Stimulated activated CD4-positive, alpha-beta T cell treated with anti-CD3 and anti-CD28 coated beads, Interleukin-2, amount 100 ng/mL, for 4 hours (primary cell): ENCODE measurements at regions not wholly inside any gene's neighbourhood (a gene's known extent, or its start where the extent isn't known, plus 50 kb on each side); places are given as distances from the start of the nearest gene placed in this dataset.

Experiments
- DNase-seq: peaks from one replicate; pipeline ENCODE4 v3.0.0-alpha.2; 2020; ENCODE audit warnings: low read depth

DNA sequence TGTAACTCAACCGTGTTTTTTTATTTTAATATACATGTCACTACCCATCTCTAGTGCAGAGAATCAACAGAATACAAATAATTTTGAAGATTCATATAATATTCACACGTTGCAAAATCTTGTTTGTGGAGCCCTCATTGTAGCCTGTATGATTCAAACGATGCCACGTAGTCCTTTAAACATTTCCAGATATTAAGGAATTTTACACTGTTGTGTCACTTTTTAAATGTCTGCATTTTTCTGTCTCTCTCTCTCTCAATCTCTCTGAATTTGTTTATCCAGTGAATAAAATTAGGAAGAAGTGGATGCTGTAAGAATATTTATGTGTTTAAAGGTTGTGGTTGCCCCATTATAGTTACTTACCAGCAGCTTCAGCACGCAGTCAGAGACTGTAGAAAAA lies 262.0 kb downstream of the PAX1 start:
- DNase-seq: no peak

DNA sequence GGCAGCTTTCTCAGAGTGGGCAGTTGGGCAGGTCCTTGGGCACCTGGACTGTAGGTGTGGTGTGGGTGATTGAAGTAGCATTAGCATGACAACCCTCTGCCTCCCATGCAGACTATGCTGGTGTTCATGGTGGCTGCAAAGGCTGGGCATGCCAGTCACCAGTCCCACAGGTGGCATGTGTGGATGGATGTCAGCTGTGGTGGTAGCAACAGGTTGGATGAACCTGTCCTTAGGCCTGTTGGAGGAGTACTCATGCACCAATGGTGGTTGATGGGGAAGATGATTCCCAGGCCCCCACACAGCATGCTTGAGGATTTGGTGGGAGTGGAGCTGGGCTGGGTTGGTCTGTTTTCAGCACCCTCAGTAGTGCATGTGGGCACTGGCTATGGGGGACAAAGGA lies 251.1 kb downstream of the PAX1 start:
- DNase-seq: no peak

DNA sequence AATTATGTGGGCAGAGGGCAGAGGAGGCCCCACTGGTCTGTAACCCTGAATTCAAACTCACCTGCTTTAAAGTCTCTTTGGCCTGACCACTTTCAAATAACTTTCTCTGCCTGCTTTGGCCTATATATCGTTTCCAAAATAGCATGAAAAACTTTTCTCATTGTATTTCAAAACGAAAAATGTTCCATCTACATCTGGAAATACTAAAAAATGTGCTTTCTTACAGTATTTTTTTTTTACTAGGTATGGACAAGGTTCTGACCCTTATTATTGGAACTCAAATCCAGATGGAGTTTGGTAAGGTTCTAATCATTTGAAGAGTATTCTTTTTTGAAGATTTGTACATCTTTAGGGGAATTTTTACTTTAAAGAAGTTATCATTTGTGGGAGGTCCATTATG lies 241.9 kb downstream of the PAX1 start:
- no peak for DNase-seq

- no peak for DNase-seq
Measured at GRCh38 chr20:21944227-21944626, 238.8 kb downstream of the PAX1 start.

- no peak for DNase-seq
Measured at GRCh38 chr20:21941941-21942805, 236.7 kb downstream of the PAX1 start.

GRCh38 chr20:21936720-21937380 lies 231.4 kb downstream of the PAX1 start:
- DNase-seq: no peak

- no peak for DNase-seq
Measured at GRCh38 chr20:21936261-21936660, 230.8 kb downstream of the PAX1 start.

DNA sequence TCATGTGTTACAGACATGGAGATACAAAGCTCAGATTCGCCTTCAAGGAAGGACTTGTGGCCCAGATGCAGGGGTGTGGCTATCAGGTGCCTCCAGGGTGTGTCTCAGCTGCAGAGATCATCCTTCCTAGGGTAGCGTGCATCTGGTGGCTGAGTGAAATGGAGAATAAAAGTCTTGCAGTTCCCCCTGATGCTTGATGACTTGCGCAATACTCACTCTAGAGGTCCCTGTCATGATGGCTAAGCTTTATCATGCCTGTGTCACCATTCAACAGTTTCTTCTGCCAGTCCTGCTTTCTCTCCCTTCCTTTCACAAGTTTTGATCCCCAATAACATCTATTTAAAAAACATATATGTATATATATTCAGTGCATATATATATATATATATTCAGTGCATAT lies 228.1 kb downstream of the PAX1 start:
- DNase-seq: no peak

DNA sequence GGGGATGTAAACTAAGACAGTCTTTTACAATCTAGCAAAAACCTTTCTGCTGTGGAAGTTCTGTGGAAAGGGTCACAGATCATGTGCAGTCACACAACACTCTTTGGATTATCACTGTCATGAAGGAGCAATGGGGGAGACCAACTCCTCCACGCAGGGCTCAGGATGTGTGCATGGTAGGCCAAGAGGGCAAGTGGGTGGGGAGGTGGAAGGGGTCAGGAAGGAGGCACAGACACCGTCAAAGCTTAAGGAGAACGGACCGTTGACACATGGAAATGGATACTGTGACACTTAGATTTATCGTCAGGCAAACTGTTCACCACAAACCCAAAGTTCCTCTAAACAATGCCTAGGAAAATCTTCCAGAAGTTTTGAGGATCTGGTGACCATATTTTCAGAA lies 215.8 kb downstream of the PAX1 start:
- DNase-seq: no peak

DNA sequence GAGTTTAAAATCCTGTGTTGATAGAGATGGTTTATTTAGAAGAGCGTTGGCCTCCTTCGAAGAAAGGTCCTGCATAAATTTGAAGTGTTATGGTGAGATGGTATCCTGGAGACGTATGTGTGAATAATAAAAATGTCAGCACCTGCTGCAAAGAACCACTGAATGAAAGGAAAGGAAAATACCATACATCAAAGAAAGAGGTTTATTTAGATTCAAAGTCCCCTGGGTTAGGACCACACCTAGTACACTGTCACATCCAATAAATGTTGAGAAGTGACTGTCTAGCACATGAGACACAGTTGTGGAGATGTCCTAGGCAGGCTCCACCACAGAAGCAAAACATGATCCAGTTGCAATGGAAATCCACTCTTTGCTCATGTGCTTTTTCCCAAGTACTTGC lies 214.7 kb downstream of the PAX1 start:
- DNase-seq: no peak

DNA sequence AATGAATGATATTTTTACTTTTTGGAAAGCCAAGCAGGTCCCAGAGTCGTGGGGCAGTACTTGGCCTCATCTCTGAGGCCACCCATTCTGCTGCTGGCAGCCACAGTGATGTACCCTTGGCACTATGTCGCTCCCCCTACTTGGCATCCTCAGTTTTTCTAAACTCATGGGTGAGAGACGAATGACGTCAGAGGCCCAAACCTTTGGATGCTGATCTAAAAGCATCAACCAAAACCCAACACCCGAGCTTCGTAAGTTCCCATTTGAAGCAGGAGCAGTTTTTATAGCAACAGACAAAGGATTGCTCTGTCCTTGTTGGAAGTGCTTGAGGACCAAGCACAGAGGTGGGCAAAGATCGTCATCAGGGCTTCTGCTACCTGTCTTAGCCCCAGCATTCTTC lies 212.9 kb downstream of the PAX1 start:
- no peak for DNase-seq

GRCh38 chr20:21902391-21902790 lies 196.9 kb downstream of the PAX1 start:
- DNase-seq: no peak

DNA sequence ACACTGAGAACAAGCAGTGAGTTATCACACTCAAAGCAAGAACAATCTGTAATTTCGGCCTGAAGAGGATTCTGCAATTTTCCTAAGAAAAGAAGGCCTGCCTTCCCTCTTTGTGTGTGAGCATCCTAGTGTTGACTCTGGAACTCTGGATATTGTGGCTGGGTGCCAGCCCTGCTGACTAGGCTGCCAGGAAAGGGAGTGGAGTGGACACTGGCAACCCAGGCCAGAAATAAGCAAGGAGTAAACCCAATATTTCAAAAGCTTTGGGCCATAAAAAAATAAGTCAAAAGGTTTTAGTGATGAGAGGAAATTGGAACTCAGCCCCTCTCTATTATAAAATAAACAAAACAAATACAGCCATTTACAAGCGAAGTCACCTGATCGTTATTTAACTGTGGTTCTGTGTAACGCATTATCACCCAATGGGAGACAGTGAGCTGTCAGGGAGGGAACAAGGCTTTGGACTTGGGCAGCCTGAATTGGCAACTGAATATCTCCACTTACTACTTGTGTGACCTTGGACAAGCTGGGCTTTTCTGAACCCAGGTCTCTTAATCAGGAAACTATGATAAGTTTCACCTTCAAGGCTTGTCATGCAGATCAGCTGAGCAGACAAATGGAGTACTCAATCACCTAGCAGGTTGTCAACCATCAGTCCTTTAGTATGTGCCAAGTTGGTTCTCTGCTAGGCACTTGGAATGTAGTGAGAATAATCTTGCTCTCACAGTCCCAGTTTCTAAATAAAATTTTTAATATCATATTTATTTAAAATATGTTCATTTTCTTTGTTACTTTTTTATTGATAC lies 196.2 kb downstream of the PAX1 start:
- no peak for DNase-seq

- DNase-seq: no peak
Measured at GRCh38 chr20:21900431-21900830, 195.0 kb downstream of the PAX1 start.

DNA sequence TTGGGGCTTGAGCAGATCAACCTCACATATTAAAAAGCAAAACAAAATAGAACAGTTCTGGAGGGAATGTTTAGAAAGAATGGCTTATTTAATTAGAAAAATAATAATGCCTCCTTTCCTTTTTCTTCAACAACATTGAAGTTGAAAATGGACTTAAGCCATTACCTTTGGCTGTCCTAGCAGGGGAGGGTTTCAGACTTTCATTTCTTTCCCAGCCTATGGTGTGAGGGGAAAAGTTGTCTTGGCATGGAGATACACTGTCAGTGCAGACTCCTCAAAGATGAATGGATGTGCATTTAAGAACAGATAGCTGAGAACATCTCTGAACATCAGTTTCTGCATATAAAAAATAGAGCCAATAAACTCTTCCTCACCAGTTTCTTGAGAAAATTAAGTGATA lies 169.5 kb downstream of the PAX1 start:
- DNase-seq: no peak

- no peak for DNase-seq
Measured at GRCh38 chr20:21874127-21874526, 168.7 kb downstream of the PAX1 start.

DNA sequence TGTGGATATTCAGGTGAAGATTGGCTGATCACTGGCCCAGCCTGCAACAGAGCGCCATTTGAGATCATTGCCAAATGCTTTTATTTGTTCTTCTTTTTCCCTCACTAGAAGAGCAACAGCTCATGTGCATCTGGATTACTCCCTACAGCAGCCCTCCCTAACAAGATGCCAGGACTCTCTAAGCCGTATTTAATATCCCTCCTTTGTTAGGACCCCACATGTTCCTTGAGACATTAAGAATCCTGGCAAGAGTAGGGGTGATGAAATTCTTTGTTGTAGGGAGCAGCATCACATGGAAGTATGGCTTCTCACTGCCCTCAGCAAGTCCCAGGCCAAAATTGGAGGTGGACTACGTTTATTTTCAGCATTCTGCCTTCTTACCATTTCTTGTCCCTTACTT lies 167.8 kb downstream of the PAX1 start:
- DNase-seq: no peak

DNA sequence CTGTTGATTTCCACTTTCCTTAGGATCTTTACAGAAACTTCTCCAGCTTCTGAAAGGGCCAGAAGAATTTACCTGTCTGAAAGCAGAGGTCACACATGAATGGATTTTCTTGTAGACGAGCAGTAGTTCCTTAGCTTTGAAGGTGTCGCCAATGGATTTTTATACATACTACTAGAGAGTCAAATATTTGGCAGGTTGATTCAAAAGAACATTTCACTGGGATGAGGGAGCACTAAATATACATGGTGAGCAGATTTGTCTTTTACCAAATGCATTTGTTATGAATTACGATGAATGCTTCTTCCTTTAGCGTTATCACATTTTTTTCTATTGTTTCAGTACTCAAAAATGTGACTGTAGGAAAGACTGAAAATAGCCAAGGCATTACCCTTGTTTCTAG lies 162.3 kb downstream of the PAX1 start:
- no peak for DNase-seq

- no peak for DNase-seq
Measured at GRCh38 chr20:21867353-21867752, 161.9 kb downstream of the PAX1 start.

GRCh38 chr20:21862956-21863355 lies 157.5 kb downstream of the PAX1 start:
- DNase-seq: no peak

DNA sequence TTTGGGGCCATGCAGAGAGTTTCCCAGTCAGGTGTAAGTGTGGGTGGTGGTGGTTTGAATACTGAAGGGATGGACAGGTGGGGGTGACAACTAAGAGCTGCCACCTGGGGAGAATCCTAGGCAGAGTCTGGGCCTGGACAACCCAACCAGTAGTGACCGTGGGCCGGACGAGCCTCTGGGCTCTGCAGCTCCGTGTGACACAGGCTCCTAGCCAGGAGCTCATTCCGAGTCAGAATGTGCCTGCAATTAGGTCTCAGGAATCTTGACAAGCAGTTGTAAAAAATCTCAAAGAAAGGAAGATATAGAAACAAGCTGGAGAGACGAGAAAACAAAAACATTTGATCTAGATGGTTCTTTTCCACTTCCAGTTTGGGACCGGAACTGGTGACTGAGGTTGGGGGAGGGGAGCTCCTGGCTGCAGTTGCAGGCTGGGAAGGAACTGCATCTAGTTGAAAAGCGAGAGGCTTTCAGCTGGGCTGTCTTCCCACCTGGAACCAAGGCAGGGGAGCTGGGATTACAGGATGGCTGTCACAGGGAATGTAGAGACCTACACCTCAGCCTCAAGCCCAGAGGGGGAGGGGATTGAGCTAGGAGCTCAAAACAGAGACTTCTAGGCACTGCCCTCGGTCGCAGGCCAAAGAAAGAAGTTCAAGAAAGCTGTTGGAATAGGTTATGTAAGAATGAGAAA lies 156.9 kb downstream of the PAX1 start:
- DNase-seq: no peak

GRCh38 chr20:21840991-21841390 lies 135.5 kb downstream of the PAX1 start:
- no peak for DNase-seq
